ENCODE measurements at regions not wholly inside any gene's neighbourhood (a gene's known extent, or its start where the extent isn't known, plus 50 kb on each side); places are given as distances from the start of the nearest gene placed in this dataset.

DNA sequence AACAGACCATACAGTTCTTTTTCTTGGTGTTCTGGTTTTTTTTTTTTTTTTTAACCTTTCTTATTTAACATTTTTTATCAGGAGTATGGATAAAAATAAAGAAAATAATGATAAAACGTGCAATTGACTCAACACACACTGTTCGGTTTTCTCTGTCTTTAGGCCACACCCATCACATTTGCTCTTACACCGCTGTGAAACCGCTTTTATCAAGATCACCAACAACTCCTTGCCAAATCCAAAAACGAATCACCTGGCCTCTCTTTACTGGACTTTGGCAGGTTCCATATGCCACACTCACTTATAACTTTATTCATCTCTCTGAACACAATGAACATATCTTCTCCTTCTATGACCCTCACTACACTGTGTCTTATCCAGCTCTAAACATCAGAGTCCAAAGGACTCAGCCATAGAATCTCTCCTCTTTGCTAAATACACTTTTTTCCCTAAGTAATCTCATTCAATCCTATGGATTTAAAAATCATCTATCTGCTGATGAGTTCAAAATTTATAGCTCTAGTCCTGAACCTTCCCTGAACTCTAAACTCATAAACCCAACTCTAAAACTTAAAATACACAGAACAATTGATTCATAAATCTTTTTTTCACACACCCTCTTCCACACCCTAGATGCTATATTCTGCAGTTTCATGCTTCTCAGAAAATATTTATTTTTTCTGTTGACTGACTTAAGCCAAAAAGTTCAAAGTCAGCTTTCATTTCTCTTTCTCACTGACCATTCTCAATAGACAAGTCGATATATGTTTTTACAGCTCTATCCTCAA, 800.6 kb upstream of the SOX9 start:
- H3K79me2 ChIP-seq (replicated peaks; ENCODE audit: insufficient read depth) = no peaks in the 10 kb centered on the region
- no peaks in the 10 kb centered on the region for H3F3A ChIP-seq (replicated peaks; ENCODE audit: low read depth)
- no peaks in the 10 kb centered on the region for H3K4me1 Mint-ChIP-seq
- ATAC-seq (no peak), DNase-seq (ENCODE audit: low spot score) (no peak)
- no peak overlapping the region for H3K27ac Mint-ChIP-seq
- no peaks in the 10 kb centered on the region for H3K9me3 Mint-ChIP-seq
- no peaks in the 10 kb centered on the region for H3K27me3 ChIP-seq (ENCODE audit: insufficient read depth)
- H3K27me3 Mint-ChIP-seq (ENCODE audit: insufficient read depth, low read depth, poor library complexity) = no peaks in the 10 kb centered on the region
- H3K4me2 ChIP-seq = no peak overlapping the region
- H4K20me1 ChIP-seq (replicated peaks; ENCODE audit: insufficient read depth) = no peaks in the 10 kb centered on the region
- no peaks in the 10 kb centered on the region for H3K36me3 Mint-ChIP-seq (ENCODE audit: low read depth)
- TF ChIP-seq CTCF (conservative IDR thresholded peaks at IDR 0.05; ENCODE audit: low read depth in 2 of 2) = no peak
- no peak for TF ChIP-seq EZH2phosphoT487 (IDR thresholded peaks at IDR 0.05; ENCODE audit: unreplicated experiment)
- no peak for TF ChIP-seq ZNF331 (CRISPR knock-in tag; IDR thresholded peaks at IDR 0.05; ENCODE audit: low read depth)
- no peak for TF ChIP-seq EZH2 (IDR thresholded peaks at IDR 0.05; ENCODE audit: low read depth, unreplicated experiment)
- TF ChIP-seq ZNF114 (CRISPR knock-in tag; IDR thresholded peaks at IDR 0.05) = no peak
- no peak for TF ChIP-seq ETS1 (IDR thresholded peaks at IDR 0.05)
- no peak for TF ChIP-seq REST (IDR thresholded peaks at IDR 0.05; ENCODE audit: unreplicated experiment)
- TF ChIP-seq CREB1 (CRISPR knock-in tag; IDR thresholded peaks at IDR 0.05; ENCODE audit: low read depth) = no peak
- TF ChIP-seq, protein P1, sequence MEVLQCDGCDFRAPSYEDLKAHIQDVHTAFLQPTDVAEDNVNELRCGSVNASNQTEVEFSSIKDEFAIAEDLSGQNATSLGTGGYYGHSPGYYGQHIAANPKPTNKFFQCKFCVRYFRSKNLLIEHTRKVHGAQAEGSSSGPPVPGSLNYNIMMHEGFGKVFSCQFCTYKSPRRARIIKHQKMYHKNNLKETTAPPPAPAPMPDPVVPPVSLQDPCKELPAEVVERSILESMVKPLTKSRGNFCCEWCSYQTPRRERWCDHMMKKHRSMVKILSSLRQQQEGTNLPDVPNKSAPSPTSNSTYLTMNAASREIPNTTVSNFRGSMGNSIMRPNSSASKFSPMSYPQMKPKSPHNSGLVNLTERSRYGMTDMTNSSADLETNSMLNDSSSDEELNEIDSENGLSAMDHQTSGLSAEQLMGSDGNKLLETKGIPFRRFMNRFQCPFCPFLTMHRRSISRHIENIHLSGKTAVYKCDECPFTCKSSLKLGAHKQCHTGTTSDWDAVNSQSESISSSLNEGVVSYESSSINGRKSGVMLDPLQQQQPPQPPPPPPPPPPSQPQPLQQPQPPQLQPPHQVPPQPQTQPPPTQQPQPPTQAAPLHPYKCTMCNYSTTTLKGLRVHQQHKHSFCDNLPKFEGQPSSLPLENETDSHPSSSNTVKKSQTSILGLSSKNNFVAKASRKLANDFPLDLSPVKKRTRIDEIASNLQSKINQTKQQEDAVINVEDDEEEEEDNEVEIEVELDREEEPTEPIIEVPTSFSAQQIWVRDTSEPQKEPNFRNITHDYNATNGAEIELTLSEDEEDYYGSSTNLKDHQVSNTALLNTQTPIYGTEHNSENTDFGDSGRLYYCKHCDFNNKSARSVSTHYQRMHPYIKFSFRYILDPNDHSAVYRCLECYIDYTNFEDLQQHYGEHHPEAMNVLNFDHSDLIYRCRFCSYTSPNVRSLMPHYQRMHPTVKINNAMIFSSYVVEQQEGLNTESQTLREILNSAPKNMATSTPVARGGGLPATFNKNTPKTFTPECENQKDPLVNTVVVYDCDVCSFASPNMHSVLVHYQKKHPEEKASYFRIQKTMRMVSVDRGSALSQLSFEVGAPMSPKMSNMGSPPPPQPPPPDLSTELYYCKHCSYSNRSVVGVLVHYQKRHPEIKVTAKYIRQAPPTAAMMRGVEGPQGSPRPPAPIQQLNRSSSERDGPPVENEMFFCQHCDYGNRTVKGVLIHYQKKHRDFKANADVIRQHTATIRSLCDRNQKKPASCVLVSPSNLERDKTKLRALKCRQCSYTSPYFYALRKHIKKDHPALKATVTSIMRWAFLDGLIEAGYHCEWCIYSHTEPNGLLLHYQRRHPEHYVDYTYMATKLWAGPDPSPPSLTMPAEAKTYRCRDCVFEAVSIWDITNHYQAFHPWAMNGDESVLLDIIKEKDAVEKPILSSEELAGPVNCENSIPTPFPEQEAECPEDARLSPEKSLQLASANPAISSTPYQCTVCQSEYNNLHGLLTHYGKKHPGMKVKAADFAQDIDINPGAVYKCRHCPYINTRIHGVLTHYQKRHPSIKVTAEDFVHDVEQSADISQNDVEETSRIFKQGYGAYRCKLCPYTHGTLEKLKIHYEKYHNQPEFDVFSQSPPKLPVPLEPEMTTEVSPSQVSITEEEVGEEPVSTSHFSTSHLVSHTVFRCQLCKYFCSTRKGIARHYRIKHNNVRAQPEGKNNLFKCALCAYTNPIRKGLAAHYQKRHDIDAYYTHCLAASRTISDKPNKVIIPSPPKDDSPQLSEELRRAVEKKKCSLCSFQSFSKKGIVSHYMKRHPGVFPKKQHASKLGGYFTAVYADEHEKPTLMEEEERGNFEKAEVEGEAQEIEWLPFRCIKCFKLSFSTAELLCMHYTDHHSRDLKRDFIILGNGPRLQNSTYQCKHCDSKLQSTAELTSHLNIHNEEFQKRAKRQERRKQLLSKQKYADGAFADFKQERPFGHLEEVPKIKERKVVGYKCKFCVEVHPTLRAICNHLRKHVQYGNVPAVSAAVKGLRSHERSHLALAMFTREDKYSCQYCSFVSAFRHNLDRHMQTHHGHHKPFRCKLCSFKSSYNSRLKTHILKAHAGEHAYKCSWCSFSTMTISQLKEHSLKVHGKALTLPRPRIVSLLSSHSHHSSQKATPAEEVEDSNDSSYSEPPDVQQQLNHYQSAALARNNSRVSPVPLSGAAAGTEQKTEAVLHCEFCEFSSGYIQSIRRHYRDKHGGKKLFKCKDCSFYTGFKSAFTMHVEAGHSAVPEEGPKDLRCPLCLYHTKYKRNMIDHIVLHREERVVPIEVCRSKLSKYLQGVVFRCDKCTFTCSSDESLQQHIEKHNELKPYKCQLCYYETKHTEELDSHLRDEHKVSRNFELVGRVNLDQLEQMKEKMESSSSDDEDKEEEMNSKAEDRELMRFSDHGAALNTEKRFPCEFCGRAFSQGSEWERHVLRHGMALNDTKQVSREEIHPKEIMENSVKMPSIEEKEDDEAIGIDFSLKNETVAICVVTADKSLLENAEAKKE (CRISPR knock-in tag; IDR thresholded peaks at IDR 0.05) = no peak
- no peak for TF ChIP-seq STAT1 (IDR thresholded peaks at IDR 0.05; ENCODE audit: unreplicated experiment)
- TF ChIP-seq POLR2AphosphoS5 (IDR thresholded peaks at IDR 0.05; ENCODE audit: low read depth) = no peak
- TF ChIP-seq NANOG (IDR thresholded peaks at IDR 0.05; ENCODE audit: borderline replicate concordance) = no peak
- TF ChIP-seq JUNB (IDR thresholded peaks at IDR 0.05; ENCODE audit: unreplicated experiment) = no peak
- no peak overlapping the region for H3K4me3 ChIP-seq
- no peaks in the 10 kb centered on the region for H3K4me1 ChIP-seq (ENCODE audit: insufficient read depth)
- H3K9me2 ChIP-seq (ENCODE audit: insufficient read depth) = peaks cover 10% of the 10 kb centered on the region; the same call in 1 of the 2 replicates
- H3K36me3 ChIP-seq (ENCODE audit: insufficient read depth) = no peaks in the 10 kb centered on the region
- no peak overlapping the region for H2AFZ ChIP-seq
- no peak overlapping the region for H3K4me3 Mint-ChIP-seq
- H3K27ac ChIP-seq (ENCODE audit: low read depth) = no peak overlapping the region

Data from GM23338 (cell line).